Transverse colon (tissue), 4 donors: ENCODE measurements at regions not wholly inside any gene's neighbourhood (a gene's known extent, or its start where the extent isn't known, plus 50 kb on each side); places are given as distances from the start of the nearest gene placed in this dataset.

Source experiments
- EP300 ChIP-seq: sonication (generic); formaldehyde crosslinking; IDR thresholded peaks from one replicate; pipeline ENCODE4 v1.6.1; 2017; ENCODE audit warnings: antibody characterized with exemption, low read depth
- POLR2A ChIP-seq: fragments of 450-650 bp; IDR thresholded peaks from one replicate; pipeline ENCODE4 v1.6.1; 2016; ENCODE audit warnings: antibody characterized with exemption, mild to moderate bottlenecking, moderate library complexity
- POLR2AphosphoS5 ChIP-seq, 3 donors: sonication (generic); formaldehyde crosslinking; IDR thresholded peaks; one replicate each; pipeline ENCODE4 v1.6.1; 2016; ENCODE audit warnings: antibody characterized with exemption in 3 of 3
- TF ChIP-seq, protein P1 (sequence below), 5 experiments: fragments of 200-600 bp in 3 of 5; fragments of 450-650 bp in 2 of 5; sonication (generic) in 3 of 5; IDR thresholded peaks; 1 replicate in 2 of 5; 2 replicates in 3 of 5; pipeline ENCODE4 v1.5.1; 2016 to 2017; ENCODE audit warnings: antibody characterized with exemption in 5 of 5, inconsistent platforms in 3 of 5, mild to moderate bottlenecking in 2 of 5, moderate library complexity in 1 of 5

DNA sequence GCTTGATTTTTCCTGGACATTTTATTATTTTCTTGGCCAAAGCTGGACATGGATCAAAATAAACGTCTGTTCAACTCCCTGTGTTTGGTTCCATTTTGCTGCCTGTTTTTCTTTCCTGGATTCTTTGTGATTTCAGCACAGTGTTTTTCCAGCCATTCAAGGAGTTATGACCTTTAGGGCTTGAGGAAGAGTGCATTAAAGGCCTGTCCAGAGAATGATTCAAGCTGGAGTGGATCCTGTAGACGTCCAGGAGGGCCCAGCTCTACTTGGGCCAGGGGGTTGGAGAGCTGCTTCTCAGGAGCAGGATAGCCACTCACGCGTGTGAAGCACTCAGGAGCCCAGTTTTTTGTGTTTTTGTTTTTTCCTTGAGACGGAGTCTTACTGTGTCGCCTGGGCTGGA is 56.5 kb upstream of the IER3 start:
- TF ChIP-seq, protein P1, sequence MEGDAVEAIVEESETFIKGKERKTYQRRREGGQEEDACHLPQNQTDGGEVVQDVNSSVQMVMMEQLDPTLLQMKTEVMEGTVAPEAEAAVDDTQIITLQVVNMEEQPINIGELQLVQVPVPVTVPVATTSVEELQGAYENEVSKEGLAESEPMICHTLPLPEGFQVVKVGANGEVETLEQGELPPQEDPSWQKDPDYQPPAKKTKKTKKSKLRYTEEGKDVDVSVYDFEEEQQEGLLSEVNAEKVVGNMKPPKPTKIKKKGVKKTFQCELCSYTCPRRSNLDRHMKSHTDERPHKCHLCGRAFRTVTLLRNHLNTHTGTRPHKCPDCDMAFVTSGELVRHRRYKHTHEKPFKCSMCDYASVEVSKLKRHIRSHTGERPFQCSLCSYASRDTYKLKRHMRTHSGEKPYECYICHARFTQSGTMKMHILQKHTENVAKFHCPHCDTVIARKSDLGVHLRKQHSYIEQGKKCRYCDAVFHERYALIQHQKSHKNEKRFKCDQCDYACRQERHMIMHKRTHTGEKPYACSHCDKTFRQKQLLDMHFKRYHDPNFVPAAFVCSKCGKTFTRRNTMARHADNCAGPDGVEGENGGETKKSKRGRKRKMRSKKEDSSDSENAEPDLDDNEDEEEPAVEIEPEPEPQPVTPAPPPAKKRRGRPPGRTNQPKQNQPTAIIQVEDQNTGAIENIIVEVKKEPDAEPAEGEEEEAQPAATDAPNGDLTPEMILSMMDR (IDR thresholded peaks at IDR 0.05) = no peak
- TF ChIP-seq POLR2A (no peak), EP300 (no peak), POLR2AphosphoS5 (IDR thresholded peaks at IDR 0.05) (no peak)
